B cell (primary cell): ENCODE measurements at regions not wholly inside any gene's neighbourhood (a gene's known extent, or its start where the extent isn't known, plus 50 kb on each side); places are given as distances from the start of the nearest gene placed in this dataset.

Experiments
- ATAC-seq: fragments of 200-7000 bp; cut with Tn5 transposase; one replicate; pipeline ENCODE4 v1.10.0; 2021; ENCODE audit warnings: low read depth, mild to moderate bottlenecking, moderate number of reproducible peaks, moderate library complexity
- CTCF ChIA-PET: fragments of 350-600 bp; sonication (Branson Sonifier 250); formaldehyde crosslinking; loops from one replicate; lab custom pipeline; 2021; ENCODE audit warnings: antibody characterized with exemption, inconsistent platforms; lab: Charles Lee
- POLR2A ChIA-PET: fragments of 350-600 bp; sonication (Branson Sonifier 250); formaldehyde crosslinking; loops from one replicate; lab custom pipeline; 2021; ENCODE audit warnings: antibody characterized with exemption; lab: Charles Lee
- DNase-seq: peaks from one replicate; pipeline ENCODE4 v3.0.0; 2013
- H2AFZ ChIP-seq: 2 replicates; pipeline ENCODE4 v1.6.1; 2012; ENCODE audit warnings: mild to moderate bottlenecking, low read depth, low read length; ENCODE audit not compliant: insufficient read depth, poor library complexity, severe bottlenecking
- H3K27ac ChIP-seq, 2 donors: 1 replicate in 1 of 2; 2 replicates in 1 of 2; pipeline ENCODE4 v1.5.1; 2012 to 2013; ENCODE audit warnings: low read length in 2 of 2, mild to moderate bottlenecking in 2 of 2, moderate library complexity in 1 of 2
- H3K27me3 ChIP-seq, 4 experiments: fragments of 200-600 bp in 1 of 4; sonication (generic) in 1 of 4; replicated peaks in 1 of 4; 1 replicate in 2 of 4; 2 replicates in 2 of 4; pipeline versions ENCODE4 v1.6.1 to v1.7.0; 2013 to 2016; ENCODE audit warnings: low read length in 3 of 4, mild to moderate bottlenecking in 2 of 4, mixed read lengths in 1 of 4, moderate library complexity in 1 of 4; ENCODE audit not compliant: insufficient read depth in 4 of 4, control insufficient read depth in 3 of 4; ENCODE audit errors: control extremely low read depth in 1 of 4
- H3K36me3 ChIP-seq, 2 experiments: replicated peaks in 1 of 2; 1 replicate in 1 of 2; 2 replicates in 1 of 2; pipeline versions ENCODE4 v1.6.1 to v1.7.1; 2013; ENCODE audit warnings: low read length in 1 of 2; ENCODE audit not compliant: insufficient read depth in 2 of 2, control insufficient read depth in 1 of 2; ENCODE audit errors: control extremely low read depth in 1 of 2, extremely low read depth in 1 of 2
- H3K4me1 ChIP-seq, 2 donors: fragments of 200-600 bp in 1 of 2; sonication (generic) in 1 of 2; 1 replicate in 1 of 2; 2 replicates in 1 of 2; pipeline versions ENCODE4 v1.5.1 to v1.6.1; 2013 to 2017; ENCODE audit warnings: low read length in 2 of 2; ENCODE audit not compliant: control insufficient read depth in 2 of 2, insufficient read depth in 2 of 2
- H3K4me2 ChIP-seq: replicated peaks from 2 replicates; pipeline ENCODE3; 2012; ENCODE audit warnings: mild to moderate bottlenecking, low read depth, low read length; ENCODE audit not compliant: poor library complexity, severe bottlenecking
- H3K4me3 ChIP-seq, 5 experiments: fragments of 200-600 bp in 1 of 5; sonication (generic) in 1 of 5; 1 replicate in 3 of 5; 2 replicates in 2 of 5; pipeline versions ENCODE4 v1.5.1 to v1.7.0; 2011 to 2016; ENCODE audit warnings: low read length in 4 of 5, mild to moderate bottlenecking in 4 of 5, low read depth in 2 of 5, control low read depth in 1 of 5, moderate library complexity in 1 of 5; ENCODE audit not compliant: insufficient read depth in 1 of 5; ENCODE audit errors: control extremely low read depth in 1 of 5, extremely low read depth in 1 of 5
- H3K79me2 ChIP-seq: fragments of 200-600 bp; sonication (generic); one replicate; pipeline ENCODE4 v1.6.0; 2016; ENCODE audit warnings: low read length; ENCODE audit not compliant: control insufficient read depth, insufficient read depth
- H3K9ac ChIP-seq: fragments of 200-600 bp; sonication (generic); 2 replicates; pipeline ENCODE4 v1.6.1; 2017; ENCODE audit warnings: mild to moderate bottlenecking, low read length, moderate library complexity
- H3K9me3 ChIP-seq, 3 donors: one replicate each; pipeline versions ENCODE4 v1.6.1 to v1.7.1; 2013; ENCODE audit warnings: low read length in 2 of 3; ENCODE audit not compliant: control insufficient read depth in 2 of 3, insufficient read depth in 1 of 3; ENCODE audit errors: control extremely low read depth in 1 of 3
- H4K20me1 ChIP-seq: 2 replicates; pipeline ENCODE4 v1.6.0; 2012; ENCODE audit warnings: mild to moderate bottlenecking, low read length; ENCODE audit not compliant: insufficient read depth, control insufficient read depth, poor library complexity, severe bottlenecking
- H3K27ac Mint-ChIP-seq: one replicate; pipeline ENCODE4 v1.8.0; 2021; ENCODE audit warnings: mixed read lengths
- H3K27me3 Mint-ChIP-seq: one replicate; pipeline ENCODE4 v1.8.0; 2021; ENCODE audit warnings: mixed read lengths
- H3K4me1 Mint-ChIP-seq: one replicate; pipeline ENCODE4 v1.8.0; 2021; ENCODE audit warnings: mixed read lengths
- H3K4me3 Mint-ChIP-seq: one replicate; pipeline ENCODE4 v1.8.0; 2021; ENCODE audit warnings: mixed read lengths
- H3K9me3 Mint-ChIP-seq: one replicate; pipeline ENCODE4 v1.8.0; 2022; ENCODE audit warnings: mixed read lengths; ENCODE audit not compliant: insufficient read depth
- EZH2 ChIP-seq: IDR thresholded peaks from 2 replicates; pipeline ENCODE4 v1.6.1; 2012; ENCODE audit warnings: borderline replicate concordance, low read depth, mild to moderate bottlenecking, moderate library complexity, low read length; ENCODE audit not compliant: insufficient read depth, poor library complexity, severe bottlenecking
- WGBS: methylation state at CpG from one replicate; pipeline ENCODE4 v1.1.5; 2013; ENCODE audit warnings: missing lambda C conversion rate; ENCODE audit not compliant: insufficient coverage; 5-methylcytosine and 5-hydroxymethylcytosine counted together
- intact Hi-C: fragments of 100-400 bp; cut with micrococcal nuclease; formaldehyde crosslinking; loops from one replicate; pipeline ENCODE4 v1.10.0; 2022
- TF ChIP-seq, protein P1 (sequence below): fragments of 200-600 bp; IDR thresholded peaks from one replicate; pipeline ENCODE4 v1.8.0; 2022; ENCODE audit warnings: antibody characterized with exemption, mild to moderate bottlenecking

DNA sequence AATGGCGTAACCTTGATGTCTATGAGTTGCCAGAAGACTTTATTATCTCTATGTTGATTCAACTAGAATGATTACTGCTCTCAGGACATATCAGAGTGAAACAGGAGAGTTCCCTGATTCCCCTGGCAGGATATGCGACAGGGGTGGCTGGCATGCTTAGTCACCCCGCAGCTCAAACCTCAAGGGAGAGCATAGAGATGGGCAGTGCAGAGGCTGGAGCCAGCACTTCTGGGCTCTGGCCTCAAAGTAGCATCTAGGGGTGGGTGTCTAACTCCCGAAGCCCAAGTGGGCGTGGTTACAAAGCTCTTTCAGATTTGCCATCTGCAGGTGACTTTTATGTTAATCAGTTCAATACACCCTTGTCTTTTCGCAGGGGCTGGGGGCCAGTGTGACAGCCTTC lies 391.6 kb downstream of the ADCYAP1 start:
- Histone ChIP-seq H3K9me3 (peaks cover 0 to 9% (median 0%) of the 10 kb centered on the region in 3 donors), H3K4me1 (no peaks in the 10 kb centered on the region), H3K9ac (no peak overlapping the region), H3K4me3 (no peak overlapping the region), H3K4me2 (no peak overlapping the region), H3K27me3 (no peaks in the 10 kb centered on the region), H3K79me2 (no peaks in the 10 kb centered on the region), H4K20me1 (no peaks in the 10 kb centered on the region), H3K27ac (no peak overlapping the region), H2AFZ (no peak overlapping the region), H3K36me3 (no peaks in the 10 kb centered on the region)
- Mint-ChIP-seq H3K4me1 (no peaks in the 10 kb centered on the region), H3K9me3 (peaks cover 4% of the 10 kb centered on the region), H3K27me3 (no peaks in the 10 kb centered on the region), H3K4me3 (no peak overlapping the region), H3K27ac (no peak overlapping the region)
- CTCF ChIA-PET, result no interaction called here
- ATAC-seq (no peak), DNase-seq (no peak)
- POLR2A ChIA-PET, result no interaction called here
- intact Hi-C loops, result no loop called here
- TF ChIP-seq, protein P1, sequence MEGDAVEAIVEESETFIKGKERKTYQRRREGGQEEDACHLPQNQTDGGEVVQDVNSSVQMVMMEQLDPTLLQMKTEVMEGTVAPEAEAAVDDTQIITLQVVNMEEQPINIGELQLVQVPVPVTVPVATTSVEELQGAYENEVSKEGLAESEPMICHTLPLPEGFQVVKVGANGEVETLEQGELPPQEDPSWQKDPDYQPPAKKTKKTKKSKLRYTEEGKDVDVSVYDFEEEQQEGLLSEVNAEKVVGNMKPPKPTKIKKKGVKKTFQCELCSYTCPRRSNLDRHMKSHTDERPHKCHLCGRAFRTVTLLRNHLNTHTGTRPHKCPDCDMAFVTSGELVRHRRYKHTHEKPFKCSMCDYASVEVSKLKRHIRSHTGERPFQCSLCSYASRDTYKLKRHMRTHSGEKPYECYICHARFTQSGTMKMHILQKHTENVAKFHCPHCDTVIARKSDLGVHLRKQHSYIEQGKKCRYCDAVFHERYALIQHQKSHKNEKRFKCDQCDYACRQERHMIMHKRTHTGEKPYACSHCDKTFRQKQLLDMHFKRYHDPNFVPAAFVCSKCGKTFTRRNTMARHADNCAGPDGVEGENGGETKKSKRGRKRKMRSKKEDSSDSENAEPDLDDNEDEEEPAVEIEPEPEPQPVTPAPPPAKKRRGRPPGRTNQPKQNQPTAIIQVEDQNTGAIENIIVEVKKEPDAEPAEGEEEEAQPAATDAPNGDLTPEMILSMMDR, result no peak
- TF ChIP-seq EZH2, result no peak
- 84% methylated on average over 5 of the region's 6 CpGs for WGBS

DNA sequence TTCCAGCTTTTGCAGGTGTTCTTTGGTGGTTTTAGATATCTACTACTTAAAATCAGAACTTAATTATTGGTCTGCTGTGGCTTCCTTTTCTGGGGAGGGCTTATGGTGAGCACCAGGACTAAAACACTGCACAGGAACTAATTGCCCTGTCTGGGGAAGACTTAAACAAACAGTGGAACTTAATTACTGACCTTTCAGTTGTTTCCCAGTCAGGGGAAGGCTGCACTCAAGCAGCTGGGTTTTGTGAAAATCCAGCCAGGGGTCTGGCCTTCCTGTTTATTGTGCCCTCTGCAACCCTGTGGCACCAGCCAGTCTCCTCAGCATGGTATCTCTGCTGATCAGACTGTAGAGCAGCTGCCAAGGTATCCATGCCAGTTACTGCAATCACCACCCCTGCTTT lies 398.2 kb downstream of the ADCYAP1 start:
- Histone ChIP-seq H3K79me2 (no peaks in the 10 kb centered on the region), H3K4me1 (no peaks in the 10 kb centered on the region), H3K9me3 (peaks cover 0 to 6% (median 0%) of the 10 kb centered on the region in 3 donors), H3K9ac (no peak overlapping the region), H3K4me3 (no peak overlapping the region), H3K4me2 (no peak overlapping the region), H3K27me3 (no peaks in the 10 kb centered on the region), H3K27ac (no peak overlapping the region), H3K36me3 (no peaks in the 10 kb centered on the region), H4K20me1 (no peaks in the 10 kb centered on the region), H2AFZ (no peak overlapping the region)
- ChIA-PET CTCF (no interaction called here), POLR2A (no interaction called here)
- Mint-ChIP-seq H3K27ac (no peak overlapping the region), H3K9me3 (peaks cover 9% of the 10 kb centered on the region), H3K4me1 (no peaks in the 10 kb centered on the region), H3K27me3 (no peaks in the 10 kb centered on the region), H3K4me3 (no peak overlapping the region)
- DNase-seq, result no peak
- no peak for ATAC-seq
- TF ChIP-seq, protein P1, result no peak
- no peak for TF ChIP-seq EZH2
- intact Hi-C loops, result no loop called here
